Esophagus squamous epithelium (tissue), 5 donors: ENCODE measurements at regions not wholly inside any gene's neighbourhood (a gene's known extent, or its start where the extent isn't known, plus 50 kb on each side); places are given as distances from the start of the nearest gene placed in this dataset.
"Not testable (repeated sequence)": the region's sequence is repeated elsewhere in the genome, so short reads cannot be mapped to it uniquely, and the experiment has no call there.

Experiments used
- DNase-seq: peaks from one replicate; lab custom pipeline; 2025; lab: John Stamatoyannopoulos, UW
- H3K27ac ChIP-seq, 4 donors: fragments of 200-600 bp; sonication (generic); one replicate each; pipeline ENCODE4 v1.5.1; 2016 to 2019; ENCODE audit warnings: mild to moderate bottlenecking in 1 of 4
- H3K27me3 ChIP-seq, 4 donors: fragments of 200-600 bp; sonication (generic); 1 replicate in 3 of 4; 2 replicates in 1 of 4; pipeline versions ENCODE4 v1.5.1 to v1.6.0; 2017 to 2021; ENCODE audit warnings: antibody characterized with exemption in 1 of 4
- H3K36me3 ChIP-seq, 3 donors: fragments of 200-600 bp; sonication (generic); one replicate each; pipeline ENCODE4 v1.5.1; 2016 to 2019
- H3K4me1 ChIP-seq, 3 donors: fragments of 200-600 bp; sonication (generic); one replicate each; pipeline ENCODE4 v1.5.1; 2017 to 2019
- H3K4me3 ChIP-seq, 4 donors: fragments of 200-600 bp; sonication (generic); 1 replicate in 3 of 4; 2 replicates in 1 of 4; pipeline ENCODE4 v1.5.1; 2016 to 2019; ENCODE audit warnings: mild to moderate bottlenecking in 2 of 4, moderate library complexity in 1 of 4
- H3K9me3 ChIP-seq, 3 donors: fragments of 200-600 bp; sonication (generic); one replicate each; pipeline ENCODE4 v1.5.1; 2016 to 2019
- POLR2A ChIP-seq, 4 donors: fragments of 450-650 bp; IDR thresholded peaks; one replicate each; pipeline ENCODE4 v1.6.1; 2017; ENCODE audit warnings: antibody characterized with exemption in 4 of 4, mild to moderate bottlenecking in 4 of 4, moderate library complexity in 3 of 4
- WGBS, 2 donors: methylation state at CpG; one replicate each; pipeline ENCODE4 v1.1.5; 2018; 5-methylcytosine and 5-hydroxymethylcytosine counted together
- intact Hi-C: fragments of 100-400 bp; cut with DNase I; formaldehyde crosslinking; loops from one replicate; pipeline ENCODE4 v1.15.0; 2022
- TF ChIP-seq, protein P1 (sequence below), 6 experiments: fragments of 450-650 bp in 4 of 6; fragments of 200-600 bp in 2 of 6; sonication (generic) in 2 of 6; IDR thresholded peaks; one replicate each; pipeline ENCODE4 v1.5.1; 2016 to 2019; ENCODE audit warnings: antibody characterized with exemption in 6 of 6, mild to moderate bottlenecking in 4 of 6, moderate library complexity in 4 of 6
- donor health status: DM: yes; HTN: yes; CAD: no.

DNA sequence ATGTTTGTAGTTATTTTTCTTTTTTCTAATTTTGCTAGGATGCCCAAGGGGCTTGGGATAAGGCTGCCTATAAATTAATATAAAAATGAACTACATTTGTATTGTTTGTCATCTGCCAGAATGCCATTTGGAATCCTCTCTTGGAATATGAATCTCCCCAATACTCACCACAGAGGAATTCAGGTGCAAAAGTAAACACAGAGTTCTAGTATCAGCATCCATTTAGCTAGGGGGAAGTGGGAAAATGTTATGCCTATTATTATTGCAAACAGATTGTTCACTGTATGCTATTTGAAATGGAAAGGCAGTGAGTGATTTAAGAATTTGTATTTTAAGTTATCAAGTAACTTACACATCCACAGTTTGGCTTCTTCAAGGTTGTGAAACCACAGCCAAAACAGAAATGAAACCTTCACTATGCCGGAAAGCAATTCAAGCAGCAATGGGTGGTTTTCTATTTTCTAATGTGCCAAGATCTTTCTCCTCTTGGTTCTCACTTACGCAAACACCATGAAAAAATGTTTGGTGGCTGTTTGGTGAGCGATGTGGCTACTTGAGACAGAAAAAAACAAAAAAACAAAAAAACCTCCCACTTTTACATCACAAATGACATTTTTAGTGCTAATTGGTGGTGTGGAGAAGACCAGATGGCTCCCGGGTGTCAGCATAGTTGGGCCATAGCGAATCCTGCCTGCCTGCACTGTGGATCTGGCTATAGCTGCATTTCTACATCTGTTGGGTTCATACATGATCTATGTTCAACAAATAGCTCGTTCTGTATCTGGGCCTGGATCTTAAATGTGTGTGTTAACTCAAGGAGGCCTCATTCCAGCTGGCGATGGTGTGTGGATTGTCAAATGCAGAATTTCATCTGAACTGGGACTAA, 200.8 kb upstream of the GIMD1 start:
- no peak for DNase-seq
- H3K27ac ChIP-seq, result no peak overlapping the region
- intact Hi-C loops, result no loop called here
- no peak overlapping the region for H3K4me3 ChIP-seq
- TF ChIP-seq, protein P1, sequence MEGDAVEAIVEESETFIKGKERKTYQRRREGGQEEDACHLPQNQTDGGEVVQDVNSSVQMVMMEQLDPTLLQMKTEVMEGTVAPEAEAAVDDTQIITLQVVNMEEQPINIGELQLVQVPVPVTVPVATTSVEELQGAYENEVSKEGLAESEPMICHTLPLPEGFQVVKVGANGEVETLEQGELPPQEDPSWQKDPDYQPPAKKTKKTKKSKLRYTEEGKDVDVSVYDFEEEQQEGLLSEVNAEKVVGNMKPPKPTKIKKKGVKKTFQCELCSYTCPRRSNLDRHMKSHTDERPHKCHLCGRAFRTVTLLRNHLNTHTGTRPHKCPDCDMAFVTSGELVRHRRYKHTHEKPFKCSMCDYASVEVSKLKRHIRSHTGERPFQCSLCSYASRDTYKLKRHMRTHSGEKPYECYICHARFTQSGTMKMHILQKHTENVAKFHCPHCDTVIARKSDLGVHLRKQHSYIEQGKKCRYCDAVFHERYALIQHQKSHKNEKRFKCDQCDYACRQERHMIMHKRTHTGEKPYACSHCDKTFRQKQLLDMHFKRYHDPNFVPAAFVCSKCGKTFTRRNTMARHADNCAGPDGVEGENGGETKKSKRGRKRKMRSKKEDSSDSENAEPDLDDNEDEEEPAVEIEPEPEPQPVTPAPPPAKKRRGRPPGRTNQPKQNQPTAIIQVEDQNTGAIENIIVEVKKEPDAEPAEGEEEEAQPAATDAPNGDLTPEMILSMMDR (IDR thresholded peaks at IDR 0.05), result no peak
- TF ChIP-seq POLR2A (IDR thresholded peaks at IDR 0.05), result no peak
- no peaks in the 10 kb centered on the region for H3K36me3 ChIP-seq
- H3K9me3 ChIP-seq, result no peaks in the 10 kb centered on the region
- H3K4me1 ChIP-seq, result no peaks in the 10 kb centered on the region
- no peaks in the 10 kb centered on the region for H3K27me3 ChIP-seq
- 65 to 74% methylated on average over 7 of the region's 7 CpGs for WGBS, 2 donors

GRCh38 chr4:106565727-106566126, 197.1 kb upstream of the GIMD1 start:
- 65 to 73% methylated on average over 2 of the region's 2 CpGs for WGBS, 2 donors
- no peaks in the 10 kb centered on the region for H3K9me3 ChIP-seq
- no peak for DNase-seq
- no peaks in the 10 kb centered on the region for H3K4me1 ChIP-seq
- no peak overlapping the region for H3K27ac ChIP-seq
- H3K27me3 ChIP-seq, result no peaks in the 10 kb centered on the region
- TF ChIP-seq POLR2A (IDR thresholded peaks at IDR 0.05), result no peak
- H3K36me3 ChIP-seq, result no peaks in the 10 kb centered on the region
- no peak overlapping the region for H3K4me3 ChIP-seq
- intact Hi-C loops, result no loop called here

DNA sequence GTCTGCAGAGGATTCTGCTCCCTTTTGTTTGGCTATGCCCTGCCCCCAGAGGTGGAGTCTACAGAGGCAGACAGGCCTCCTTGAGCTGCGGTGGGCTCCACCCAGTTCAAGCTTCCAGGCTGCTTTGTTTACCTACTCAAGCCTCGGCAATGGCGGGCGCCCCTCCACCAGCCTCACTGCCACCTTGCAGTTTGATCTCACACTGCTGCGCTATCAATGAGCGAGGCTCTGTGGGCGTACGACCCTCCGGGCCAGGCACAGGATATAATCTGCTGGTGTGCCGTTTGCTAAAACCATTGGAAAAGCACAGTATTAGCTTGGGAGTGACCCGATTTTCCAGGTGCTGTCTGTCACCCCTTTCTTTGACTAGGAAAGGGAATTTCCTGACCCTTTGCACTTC, 195.1 kb upstream of the GIMD1 start:
- H3K4me1 ChIP-seq, DNase-seq, H3K36me3 ChIP-seq, intact Hi-C loops, H3K27me3 ChIP-seq, H3K27ac ChIP-seq, H3K9me3 ChIP-seq, H3K4me3 ChIP-seq: not testable (repeated sequence)
- WGBS, 2 donors, result 81% methylated on average over 9 of the region's 11 CpGs; no CpG with 5 or more reads in 1 of the 2 donors

DNA sequence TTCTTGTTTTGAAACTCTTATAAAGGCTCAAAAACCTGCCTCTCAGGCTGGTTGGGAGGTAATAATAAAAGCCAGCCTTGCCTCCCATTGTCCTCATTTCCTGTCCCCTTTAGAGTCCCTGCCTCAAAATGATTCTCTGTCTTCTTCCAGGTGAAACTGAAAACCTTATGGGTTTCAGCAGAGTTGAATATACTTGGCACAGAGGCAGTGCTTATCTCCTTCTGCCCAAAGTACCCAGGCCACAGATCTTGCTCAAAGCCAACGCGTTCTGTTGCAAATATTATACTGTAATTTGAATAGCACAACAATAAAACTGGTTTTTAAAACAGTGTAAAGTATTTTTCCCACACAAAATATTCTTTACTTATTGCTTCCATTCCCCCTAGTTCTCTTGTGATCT, 183.1 kb upstream of the GIMD1 start:
- Histone ChIP-seq H3K9me3 (no peaks in the 10 kb centered on the region), H3K27ac (no peak overlapping the region), H3K36me3 (no peaks in the 10 kb centered on the region), H3K4me1 (no peaks in the 10 kb centered on the region), H3K27me3 (no peaks in the 10 kb centered on the region), H3K4me3 (no peak overlapping the region)
- WGBS, 2 donors, result 91 to 93% methylated on average over 2 of the region's 2 CpGs
- TF ChIP-seq POLR2A (IDR thresholded peaks at IDR 0.05), result no peak
- TF ChIP-seq, protein P1 (IDR thresholded peaks at IDR 0.05), result no peak
- intact Hi-C loops, result no loop called here
- DNase-seq, result no peak

DNA sequence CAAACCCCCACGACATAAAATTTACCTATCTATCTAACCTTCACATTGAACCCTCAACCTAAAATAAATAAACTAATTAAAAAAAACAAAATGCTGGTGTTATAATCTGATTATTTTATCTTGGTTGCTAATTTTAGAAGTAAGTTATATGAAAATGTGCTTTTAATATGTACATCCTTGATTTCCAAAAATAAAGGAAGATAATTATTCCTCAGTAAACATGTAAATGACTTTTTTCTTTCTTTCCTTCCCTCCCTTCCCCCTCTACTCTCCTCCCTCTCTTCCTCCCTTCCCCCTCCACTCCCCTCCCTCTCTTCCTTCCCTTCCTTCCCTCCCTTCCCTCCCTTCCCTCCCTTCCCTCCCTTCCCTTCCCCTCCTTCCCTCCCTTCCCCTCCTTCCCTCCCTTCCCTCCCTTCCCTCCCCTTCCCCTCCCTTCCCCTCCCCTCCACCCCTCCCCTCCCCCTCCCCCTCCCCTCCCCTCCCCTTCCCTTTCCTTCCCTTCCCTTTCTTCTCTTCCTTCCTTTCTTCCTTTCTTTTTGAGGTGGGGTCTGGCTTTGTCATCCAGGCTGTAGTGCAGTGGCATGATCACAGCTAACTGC, 180.0 kb upstream of the GIMD1 start:
- 54 to 71% methylated on average over 1 of the region's 1 CpG for WGBS, 2 donors

DNA sequence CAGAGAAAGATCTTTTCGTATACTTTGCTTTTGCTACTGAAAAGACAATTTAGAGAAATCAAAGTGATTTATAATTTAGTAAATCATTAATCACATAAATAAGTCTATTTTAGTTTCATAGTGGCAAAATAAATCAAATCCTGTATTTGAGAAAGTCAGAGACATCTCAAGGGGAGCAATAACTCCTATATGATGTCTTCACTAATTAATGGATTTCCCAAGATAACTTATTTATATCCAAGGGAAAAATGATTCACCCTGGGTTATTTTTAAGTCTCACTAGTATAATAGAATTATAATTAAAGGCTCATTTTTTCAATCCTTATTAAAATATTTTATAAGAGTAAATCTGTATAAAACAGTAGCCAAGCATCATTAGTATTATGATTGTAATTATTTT, 177.8 kb upstream of the GIMD1 start:
- Histone ChIP-seq H3K36me3 (no peaks in the 10 kb centered on the region), H3K27me3 (no peaks in the 10 kb centered on the region), H3K4me3 (no peak overlapping the region), H3K4me1 (no peaks in the 10 kb centered on the region), H3K9me3 (no peaks in the 10 kb centered on the region), H3K27ac (no peak overlapping the region)
- no peak for DNase-seq
- WGBS, 2 donors, result 71 to 93% methylated on average over 1 of the region's 1 CpG
- TF ChIP-seq, protein P1 (IDR thresholded peaks at IDR 0.05), result no peak
- TF ChIP-seq POLR2A (IDR thresholded peaks at IDR 0.05), result no peak
- intact Hi-C loops, result no loop called here

More for the DNA sequence above, 180.0 kb upstream of the GIMD1 start:
- H3K36me3 ChIP-seq, result no peaks in the 10 kb centered on the region
- no peak for DNase-seq
- no peak overlapping the region for H3K27ac ChIP-seq
- H3K27me3 ChIP-seq, result no peaks in the 10 kb centered on the region
- no peaks in the 10 kb centered on the region for H3K4me1 ChIP-seq
- H3K9me3 ChIP-seq, result no peaks in the 10 kb centered on the region
- TF ChIP-seq, protein P1 (IDR thresholded peaks at IDR 0.05), result no peak
- no peak for TF ChIP-seq POLR2A (IDR thresholded peaks at IDR 0.05)
- H3K4me3 ChIP-seq, result no peak overlapping the region
- intact Hi-C loops, result no loop called here

DNA sequence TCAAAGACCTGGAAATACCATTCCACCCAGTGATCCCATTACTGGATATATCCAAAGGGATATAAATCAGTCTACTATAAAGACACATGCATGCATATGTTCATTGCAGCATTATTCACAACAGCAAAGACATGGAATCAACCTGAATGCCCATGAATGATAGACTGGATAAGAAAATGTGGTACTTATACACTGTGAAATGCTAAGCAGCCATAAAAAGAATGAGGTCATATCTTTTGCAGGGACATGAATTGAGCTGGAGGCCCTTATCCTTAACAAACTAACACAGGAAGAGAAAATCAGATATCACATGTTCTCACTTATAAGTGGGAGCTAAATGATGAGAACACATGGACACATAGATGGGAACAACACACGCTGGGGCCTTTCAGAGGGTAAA, 174.0 kb upstream of the GIMD1 start:
- H3K4me3 ChIP-seq, H3K27me3 ChIP-seq, H3K4me1 ChIP-seq, H3K9me3 ChIP-seq, H3K36me3 ChIP-seq, intact Hi-C loops, H3K27ac ChIP-seq, DNase-seq: not testable (repeated sequence)
- WGBS, 2 donors, result 79 to 85% methylated on average over 1 of the region's 1 CpG
